Left ventricle myocardium superior (tissue), 1 donor: ENCODE measurements at regions not wholly inside any gene's neighbourhood (a gene's known extent, or its start where the extent isn't known, plus 50 kb on each side); places are given as distances from the start of the nearest gene placed in this dataset.
"Not testable (repeated sequence)": the region's sequence is repeated elsewhere in the genome, so short reads cannot be mapped to it uniquely, and the experiment has no call there.

Experiments
- ATAC-seq: fragments of 200-7000 bp; cut with Tn5 transposase; one replicate; pipeline ENCODE4 v1.9.1; 2020; ENCODE audit warnings: mild to moderate bottlenecking, moderate library complexity
- DNase-seq: peaks from one replicate; pipeline ENCODE4 v3.0.0-alpha.2; 2020
- intact Hi-C: fragments of 100-400 bp; cut with micrococcal nuclease; formaldehyde crosslinking; loops from one replicate; pipeline ENCODE4 v1.11.0; 2022
- donor health status: DM: no; HTN: yes; CAD: no; lungs with severe emphysema.

GRCh38 chr14:84432676-84433075 is 1097.3 kb upstream of the FLRT2 start:
- no peak for DNase-seq
- intact Hi-C loops, result no loop called here
- ATAC-seq, result no peak

GRCh38 chr14:84433961-84434360 is 1096.0 kb upstream of the FLRT2 start:
- intact Hi-C loops, result no loop called here
- ATAC-seq (no peak), DNase-seq (no peak)

- ATAC-seq (no peak), DNase-seq (no peak)
- intact Hi-C loops, result no loop called here
Measured at GRCh38 chr14:84435820-84436324, 1094.1 kb upstream of the FLRT2 start.

GRCh38 chr14:84436528-84436927 is 1093.4 kb upstream of the FLRT2 start:
- no peak for ATAC-seq
- DNase-seq, result no peak
- intact Hi-C loops, result no loop called here

GRCh38 chr14:84442521-84442920 is 1087.4 kb upstream of the FLRT2 start:
- ATAC-seq (no peak), DNase-seq (no peak)
- intact Hi-C loops, result no loop called here

- DNase-seq, result no peak
- intact Hi-C loops, result no loop called here
- no peak for ATAC-seq
Measured at GRCh38 chr14:84445486-84445885, 1084.5 kb upstream of the FLRT2 start.

GRCh38 chr14:84446250-84446649 is 1083.7 kb upstream of the FLRT2 start:
- intact Hi-C loops, result no loop called here
- DNase-seq, result no peak
- ATAC-seq, result no peak

GRCh38 chr14:84453307-84453950 is 1076.5 kb upstream of the FLRT2 start:
- ATAC-seq (no peak), DNase-seq (no peak)
- intact Hi-C loops, result no loop called here

GRCh38 chr14:84454114-84454513 is 1075.8 kb upstream of the FLRT2 start:
- ATAC-seq, result no peak
- DNase-seq, result no peak
- intact Hi-C loops, result no loop called here

- intact Hi-C loops, result no loop called here
- ATAC-seq (no peak), DNase-seq (no peak)
Measured at GRCh38 chr14:84456946-84457345, 1073.0 kb upstream of the FLRT2 start.

GRCh38 chr14:84458881-84459280 is 1071.1 kb upstream of the FLRT2 start:
- ATAC-seq (no peak), DNase-seq (no peak)
- intact Hi-C loops, result no loop called here

GRCh38 chr14:84465880-84466279 is 1064.1 kb upstream of the FLRT2 start:
- DNase-seq, result no peak
- no peak for ATAC-seq
- intact Hi-C loops, result no loop called here

- no peak for DNase-seq
- no peak for ATAC-seq
- intact Hi-C loops, result no loop called here
Measured at GRCh38 chr14:84468153-84468552, 1061.8 kb upstream of the FLRT2 start.

GRCh38 chr14:84477996-84478395 is 1051.9 kb upstream of the FLRT2 start:
- intact Hi-C loops, result no loop called here
- ATAC-seq (no peak), DNase-seq (no peak)

- ATAC-seq (no peak), DNase-seq (no peak)
- intact Hi-C loops, result no loop called here
Measured at GRCh38 chr14:84482256-84483071, 1047.5 kb upstream of the FLRT2 start.

GRCh38 chr14:84483072-84483420 is 1046.9 kb upstream of the FLRT2 start:
- intact Hi-C loops, result no loop called here

GRCh38 chr14:84484243-84484642 is 1045.7 kb upstream of the FLRT2 start:
- DNase-seq, ATAC-seq, intact Hi-C loops: not testable (repeated sequence)

More at GRCh38 chr14:84483072-84483420, 1046.9 kb upstream of the FLRT2 start:
- DNase-seq (no peak), ATAC-seq (no peak)

- no peak for ATAC-seq
- intact Hi-C loops, result no loop called here
- no peak for DNase-seq
Measured at GRCh38 chr14:84485036-84485435, 1044.9 kb upstream of the FLRT2 start.

GRCh38 chr14:84490081-84490480 is 1039.9 kb upstream of the FLRT2 start:
- DNase-seq (no peak), ATAC-seq (no peak)
- intact Hi-C loops, result no loop called here

- DNase-seq, result no peak
- intact Hi-C loops, result no loop called here
- ATAC-seq, result no peak
Measured at GRCh38 chr14:84492685-84493084, 1037.3 kb upstream of the FLRT2 start.

GRCh38 chr14:84493779-84494178 is 1036.2 kb upstream of the FLRT2 start:
- intact Hi-C loops, result no loop called here
- ATAC-seq (no peak), DNase-seq (no peak)
